Left ventricle myocardium inferior (tissue), 1 donor: ENCODE measurements at regions not wholly inside any gene's neighbourhood (a gene's known extent, or its start where the extent isn't known, plus 50 kb on each side); places are given as distances from the start of the nearest gene placed in this dataset.

ENCODE experiments used
- DNase-seq: peaks from one replicate; pipeline ENCODE4 v3.0.0-alpha.2; 2020
- H3K27ac ChIP-seq: fragments of 200-600 bp; replicated peaks from 2 replicates; pipeline ENCODE4 v1.8.0; 2021
- H3K27me3 ChIP-seq: fragments of 200-600 bp; 2 replicates; pipeline ENCODE4 v1.8.0; 2021; ENCODE audit warnings: low read depth
- H3K36me3 ChIP-seq: fragments of 200-600 bp; 2 replicates; pipeline ENCODE4 v1.8.0; 2021
- H3K4me1 ChIP-seq: fragments of 200-600 bp; 2 replicates; pipeline ENCODE4 v1.8.0; 2021
- H3K4me3 ChIP-seq: fragments of 200-600 bp; 2 replicates; pipeline ENCODE4 v1.8.0; 2021; ENCODE audit warnings: mild to moderate bottlenecking, moderate library complexity
- H3K9me3 ChIP-seq: fragments of 200-600 bp; replicated peaks from 2 replicates; pipeline ENCODE4 v1.8.0; 2021
- intact Hi-C: fragments of 100-400 bp; cut with micrococcal nuclease; formaldehyde crosslinking; loops from one replicate; pipeline ENCODE4 v1.11.0; 2022
- TF ChIP-seq, protein P1 (sequence below): fragments of 200-600 bp; IDR thresholded peaks from 2 replicates; pipeline ENCODE4 v1.8.0; 2021; ENCODE audit warnings: antibody characterized with exemption, mild to moderate bottlenecking, borderline replicate concordance
- donor health status: DM: no; HTN: yes; CAD: no; lungs with severe emphysema.

DNA sequence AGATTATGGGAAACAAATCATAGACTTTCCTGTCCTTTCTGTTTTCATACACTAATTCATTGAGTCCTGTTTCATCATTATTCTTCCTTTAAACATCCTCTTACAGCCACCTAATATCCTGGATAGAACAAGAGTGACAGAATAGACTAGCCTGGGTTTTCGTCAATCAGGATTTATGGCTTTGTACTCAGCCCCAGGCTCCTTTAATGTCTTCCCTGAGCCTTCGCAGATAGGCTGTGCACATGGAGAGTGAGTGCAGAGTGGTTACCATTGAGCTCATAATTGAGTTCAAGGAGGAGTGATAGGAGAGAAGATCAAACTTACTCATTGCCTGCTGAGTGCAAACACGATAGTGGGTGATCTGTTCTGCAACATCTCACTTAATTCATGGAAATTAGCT, 304.9 kb downstream of the TDRD3 start:
- H3K9me3 ChIP-seq, result no peaks in the 10 kb centered on the region
- no peaks in the 10 kb centered on the region for H3K4me1 ChIP-seq
- DNase-seq, result no peak
- no peak overlapping the region for H3K4me3 ChIP-seq
- no peak overlapping the region for H3K27ac ChIP-seq
- TF ChIP-seq, protein P1, sequence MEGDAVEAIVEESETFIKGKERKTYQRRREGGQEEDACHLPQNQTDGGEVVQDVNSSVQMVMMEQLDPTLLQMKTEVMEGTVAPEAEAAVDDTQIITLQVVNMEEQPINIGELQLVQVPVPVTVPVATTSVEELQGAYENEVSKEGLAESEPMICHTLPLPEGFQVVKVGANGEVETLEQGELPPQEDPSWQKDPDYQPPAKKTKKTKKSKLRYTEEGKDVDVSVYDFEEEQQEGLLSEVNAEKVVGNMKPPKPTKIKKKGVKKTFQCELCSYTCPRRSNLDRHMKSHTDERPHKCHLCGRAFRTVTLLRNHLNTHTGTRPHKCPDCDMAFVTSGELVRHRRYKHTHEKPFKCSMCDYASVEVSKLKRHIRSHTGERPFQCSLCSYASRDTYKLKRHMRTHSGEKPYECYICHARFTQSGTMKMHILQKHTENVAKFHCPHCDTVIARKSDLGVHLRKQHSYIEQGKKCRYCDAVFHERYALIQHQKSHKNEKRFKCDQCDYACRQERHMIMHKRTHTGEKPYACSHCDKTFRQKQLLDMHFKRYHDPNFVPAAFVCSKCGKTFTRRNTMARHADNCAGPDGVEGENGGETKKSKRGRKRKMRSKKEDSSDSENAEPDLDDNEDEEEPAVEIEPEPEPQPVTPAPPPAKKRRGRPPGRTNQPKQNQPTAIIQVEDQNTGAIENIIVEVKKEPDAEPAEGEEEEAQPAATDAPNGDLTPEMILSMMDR, result no peak
- intact Hi-C loops, result no loop called here
- H3K36me3 ChIP-seq, result no peaks in the 10 kb centered on the region
- no peaks in the 10 kb centered on the region for H3K27me3 ChIP-seq

DNA sequence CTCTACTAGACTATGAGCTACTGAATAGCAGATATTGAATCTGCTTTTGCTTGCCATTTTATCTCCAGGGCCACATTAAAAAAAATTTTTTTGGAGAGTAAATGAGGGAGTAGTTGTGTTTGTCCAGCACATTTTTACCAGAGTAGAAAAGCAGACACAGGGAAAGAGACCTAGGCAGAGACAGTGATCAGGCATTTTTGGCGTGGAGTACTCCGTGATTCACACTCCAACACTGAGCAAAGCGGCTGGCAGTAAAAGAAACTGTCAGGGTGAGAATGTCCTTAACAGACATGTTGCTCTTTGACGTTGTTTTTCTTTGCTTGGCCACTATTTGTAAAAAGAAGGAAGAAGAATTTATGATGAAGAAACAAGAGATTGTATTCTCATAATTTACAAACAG, 304.0 kb downstream of the TDRD3 start:
- intact Hi-C loops, result no loop called here
- no peaks in the 10 kb centered on the region for H3K36me3 ChIP-seq
- DNase-seq, result no peak
- no peak overlapping the region for H3K4me3 ChIP-seq
- H3K4me1 ChIP-seq, result no peaks in the 10 kb centered on the region
- H3K9me3 ChIP-seq, result no peaks in the 10 kb centered on the region
- no peaks in the 10 kb centered on the region for H3K27me3 ChIP-seq
- no peak overlapping the region for H3K27ac ChIP-seq
- TF ChIP-seq, protein P1, result no peak

DNA sequence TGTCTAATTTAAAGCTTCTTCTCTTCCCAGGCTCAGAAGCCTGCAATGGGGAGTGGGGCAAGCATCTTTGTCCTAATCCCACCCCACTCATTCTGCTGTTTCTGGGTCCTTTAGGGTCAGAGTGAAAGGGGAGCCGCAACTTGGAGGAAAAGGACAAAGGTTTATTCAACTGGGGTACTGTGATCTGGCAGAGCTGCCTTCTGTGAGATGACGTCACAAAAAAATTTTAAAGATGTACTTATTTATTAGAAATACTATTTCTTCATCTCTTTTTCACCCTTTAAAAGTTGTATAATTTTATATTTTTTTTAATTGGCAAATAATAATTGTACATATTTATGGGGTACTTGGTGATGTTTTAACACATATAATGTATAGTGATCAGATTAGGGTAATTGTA, 302.6 kb downstream of the TDRD3 start:
- TF ChIP-seq, protein P1, result no peak
- H3K36me3 ChIP-seq, result no peaks in the 10 kb centered on the region
- intact Hi-C loops, result no loop called here
- no peaks in the 10 kb centered on the region for H3K4me1 ChIP-seq
- DNase-seq, result no peak
- no peaks in the 10 kb centered on the region for H3K27me3 ChIP-seq
- no peaks in the 10 kb centered on the region for H3K9me3 ChIP-seq
- H3K27ac ChIP-seq, result no peak overlapping the region
- no peak overlapping the region for H3K4me3 ChIP-seq

DNA sequence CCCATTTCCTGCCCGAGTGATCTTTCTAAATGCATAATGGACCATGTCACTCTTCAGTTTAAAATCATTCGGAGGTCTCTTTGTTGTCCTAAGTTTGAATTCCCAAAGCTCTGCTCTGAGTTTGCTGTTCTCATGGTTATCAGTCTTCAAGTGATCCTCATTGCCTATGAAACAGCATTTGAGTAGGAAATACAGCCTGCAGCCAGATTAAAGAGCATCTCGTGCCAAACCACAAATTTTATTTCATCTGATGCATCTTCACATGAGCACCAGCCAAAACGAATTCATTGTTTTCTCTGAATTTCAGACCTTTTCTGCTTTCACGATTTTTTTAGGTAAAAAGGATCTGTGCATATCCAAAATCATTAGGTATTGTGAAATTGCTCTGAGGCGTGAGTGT, 299.6 kb downstream of the TDRD3 start:
- no peaks in the 10 kb centered on the region for H3K27me3 ChIP-seq
- TF ChIP-seq, protein P1, result no peak
- no peak for DNase-seq
- no peaks in the 10 kb centered on the region for H3K36me3 ChIP-seq
- no peaks in the 10 kb centered on the region for H3K4me1 ChIP-seq
- no peak overlapping the region for H3K27ac ChIP-seq
- intact Hi-C loops, result no loop called here
- no peaks in the 10 kb centered on the region for H3K9me3 ChIP-seq
- H3K4me3 ChIP-seq, result no peak overlapping the region

DNA sequence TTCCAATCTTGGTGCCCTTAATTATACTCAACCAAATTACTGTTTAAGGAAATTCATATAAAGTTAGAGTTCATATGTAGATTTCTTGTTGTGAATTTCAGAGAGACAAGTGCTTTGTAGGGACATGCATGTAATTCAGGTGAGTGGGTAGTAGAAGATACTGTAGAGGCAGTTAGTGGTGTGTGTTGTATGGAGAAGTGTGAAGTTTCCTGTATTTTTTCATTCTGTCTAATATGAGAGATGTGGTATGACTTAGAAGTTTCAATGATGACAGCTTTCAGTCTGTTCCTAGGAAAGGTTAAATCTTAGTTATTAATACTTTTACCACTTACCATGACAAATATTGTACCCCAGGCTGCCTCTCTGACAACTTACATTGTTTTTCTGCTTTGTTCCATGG, 294.2 kb downstream of the TDRD3 start:
- H3K36me3 ChIP-seq, result no peaks in the 10 kb centered on the region
- intact Hi-C loops, result no loop called here
- H3K4me3 ChIP-seq, result no peak overlapping the region
- DNase-seq, result no peak
- H3K9me3 ChIP-seq, result no peaks in the 10 kb centered on the region
- no peak overlapping the region for H3K27ac ChIP-seq
- TF ChIP-seq, protein P1, result no peak
- no peaks in the 10 kb centered on the region for H3K4me1 ChIP-seq
- no peaks in the 10 kb centered on the region for H3K27me3 ChIP-seq

DNA sequence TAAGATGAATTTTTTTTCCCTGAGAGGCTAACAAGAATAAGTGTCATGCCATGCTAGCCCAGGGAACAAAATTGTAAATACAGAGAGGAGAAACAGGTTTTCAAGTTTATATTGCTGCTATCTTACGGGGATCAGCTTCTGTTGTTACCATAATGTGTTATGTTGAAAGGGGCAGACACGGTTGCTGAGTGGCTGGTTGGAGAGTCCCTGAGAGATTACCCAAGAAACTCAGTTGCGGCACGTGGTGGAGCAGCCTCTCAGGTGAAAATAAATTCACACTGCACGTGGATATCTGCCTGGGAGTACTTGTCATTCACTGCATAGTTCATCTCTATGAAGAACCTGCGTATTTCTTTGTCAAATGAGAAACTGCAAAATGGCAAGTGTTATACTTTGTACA, 293.6 kb downstream of the TDRD3 start:
- DNase-seq, result no peak
- intact Hi-C loops, result no loop called here
- no peaks in the 10 kb centered on the region for H3K27me3 ChIP-seq
- H3K27ac ChIP-seq, result no peak overlapping the region
- H3K9me3 ChIP-seq, result no peaks in the 10 kb centered on the region
- H3K4me1 ChIP-seq, result no peaks in the 10 kb centered on the region
- H3K4me3 ChIP-seq, result no peak overlapping the region
- H3K36me3 ChIP-seq, result no peaks in the 10 kb centered on the region
- TF ChIP-seq, protein P1, result no peak
